NCI-H69 (cell line): ENCODE measurements at regions not wholly inside any gene's neighbourhood (a gene's known extent, or its start where the extent isn't known, plus 50 kb on each side); places are given as distances from the start of the nearest gene placed in this dataset.
"Not testable (repeated sequence)": the region's sequence is repeated elsewhere in the genome, so short reads cannot be mapped to it uniquely, and the experiment has no call there.

Experiments used
- DNase-seq: peaks from one replicate; lab custom pipeline; 2025; lab: John Stamatoyannopoulos, UW

DNA sequence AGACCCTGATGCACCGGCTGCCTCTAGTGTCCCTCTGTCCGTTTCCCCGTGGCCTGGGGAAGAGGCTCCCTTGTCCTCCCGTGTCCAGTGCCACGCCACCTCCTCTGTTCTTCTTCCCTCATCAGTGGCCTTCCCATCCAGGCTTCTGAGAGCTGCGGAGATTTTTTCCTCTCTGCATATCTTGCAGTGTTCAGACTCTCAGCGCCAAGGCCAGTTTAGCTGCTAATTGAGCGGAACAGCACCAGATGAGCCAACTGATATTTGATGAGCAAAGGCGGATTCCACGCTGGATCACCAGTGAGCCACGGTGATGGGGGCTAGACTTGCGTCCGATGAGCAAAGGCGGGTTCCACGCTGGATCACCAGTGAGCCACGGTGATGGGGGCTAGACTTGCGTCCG lies 257.6 kb downstream of the FOXL1 start:
- DNase-seq: no peak

DNA sequence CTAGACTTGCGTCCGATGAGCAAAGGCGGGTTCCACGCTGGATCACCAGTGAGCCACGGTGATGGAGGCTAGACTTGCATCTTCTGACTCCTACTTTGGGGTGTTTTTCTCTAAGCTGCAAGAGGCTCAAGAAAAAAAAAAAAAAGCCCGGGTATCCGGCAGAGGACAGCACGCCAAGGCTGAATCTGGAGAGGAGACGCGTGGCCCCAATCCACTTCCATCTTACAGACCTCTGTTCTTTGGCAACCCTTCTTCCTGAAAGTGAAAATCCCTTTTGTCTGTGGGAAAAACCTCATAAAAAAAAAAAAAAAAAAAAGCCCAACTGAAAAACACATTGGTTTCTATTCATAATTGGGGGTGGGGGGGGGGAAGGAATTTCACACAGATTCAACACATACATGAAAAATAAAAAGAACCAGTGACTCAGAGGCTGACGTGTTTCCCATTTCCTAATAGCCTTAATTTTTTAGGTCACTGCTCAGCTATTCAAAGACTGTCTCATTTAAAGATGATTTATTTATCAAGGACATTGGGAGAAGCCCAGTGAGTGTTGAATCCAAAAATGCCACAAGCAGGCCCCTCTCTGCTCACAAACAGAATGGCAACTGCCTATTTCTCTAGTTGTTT lies 258.3 kb downstream of the FOXL1 start:
- DNase-seq: no peak

DNA sequence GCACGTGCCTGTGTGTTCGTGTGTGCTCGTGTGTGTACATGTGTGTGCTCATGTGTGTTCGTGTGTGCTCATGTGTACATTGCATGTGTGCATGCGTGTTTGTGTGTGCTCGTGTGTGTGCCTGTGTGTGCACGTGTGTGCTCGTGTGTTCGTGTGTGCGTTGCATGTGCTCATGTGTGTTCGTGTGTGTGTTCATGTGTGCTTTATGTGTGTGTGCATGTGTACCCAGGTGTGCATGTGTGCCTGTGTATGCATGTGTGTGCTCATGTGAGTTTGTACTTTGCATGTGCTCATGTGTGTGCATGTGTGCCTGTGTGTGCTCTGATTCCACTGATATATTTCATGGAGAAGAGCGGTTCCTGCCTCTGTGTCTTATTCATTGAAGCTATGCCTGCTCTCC lies 265.5 kb downstream of the FOXL1 start:
- no peak for DNase-seq

DNA sequence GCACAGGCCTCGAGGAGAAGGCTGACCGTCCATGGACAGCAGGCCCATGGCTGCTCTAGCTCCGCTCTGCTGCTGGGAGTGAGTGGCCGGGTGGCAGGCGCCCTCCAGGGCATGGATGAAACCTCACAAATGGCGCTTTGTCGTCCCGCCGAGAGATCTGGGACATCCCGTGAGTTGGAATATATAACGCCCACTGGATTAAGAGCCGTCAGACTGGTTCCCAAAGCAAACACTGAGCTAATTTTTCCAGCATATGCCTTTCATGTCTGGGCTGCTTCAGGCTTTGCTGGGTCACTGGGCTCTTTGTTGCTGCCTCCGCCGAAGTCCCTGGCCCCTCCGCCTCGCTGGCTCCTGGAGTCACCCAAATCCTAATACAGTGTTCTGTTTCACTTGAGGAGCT lies 266.3 kb downstream of the FOXL1 start:
- no peak for DNase-seq

DNA sequence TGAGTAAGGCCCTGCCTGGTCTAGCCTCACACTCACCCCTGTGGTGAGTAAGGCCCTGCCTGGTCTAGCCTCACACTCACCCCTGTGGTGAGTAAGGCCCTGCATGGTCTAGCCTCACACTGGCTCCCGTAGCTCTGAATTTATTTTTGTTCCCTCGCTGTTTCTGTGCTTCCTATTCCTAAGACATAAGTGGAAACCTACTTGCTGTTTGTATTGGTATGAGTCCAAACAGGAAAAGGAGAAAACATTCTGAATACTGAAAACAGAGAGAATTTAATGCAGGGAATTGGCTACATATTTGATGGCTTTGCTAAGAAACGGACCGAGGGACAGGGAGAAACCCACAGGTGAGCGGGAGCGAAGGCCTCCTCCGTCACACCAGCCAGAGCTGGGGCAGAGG lies 267.8 kb downstream of the FOXL1 start:
- no peak for DNase-seq

DNA sequence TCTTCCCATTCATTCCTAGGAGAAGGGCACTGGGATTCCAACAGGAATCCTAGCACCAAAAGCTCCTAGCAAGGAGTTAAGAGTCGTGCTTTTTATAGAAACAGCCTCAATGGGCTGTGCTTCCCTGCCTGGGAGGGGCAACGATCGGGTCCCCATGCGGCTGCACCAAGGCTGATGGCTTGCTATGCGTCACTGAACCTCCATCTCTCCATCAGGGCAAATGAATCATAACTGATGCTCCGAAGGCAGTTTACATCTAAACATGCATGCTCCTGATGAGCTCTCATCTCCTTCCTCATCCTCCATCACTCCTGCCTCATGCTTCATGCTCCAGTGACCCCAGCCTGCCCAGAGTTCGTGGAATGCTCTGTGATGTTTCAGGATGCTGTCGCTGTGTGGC lies 270.5 kb downstream of the FOXL1 start:
- no peak for DNase-seq

DNA sequence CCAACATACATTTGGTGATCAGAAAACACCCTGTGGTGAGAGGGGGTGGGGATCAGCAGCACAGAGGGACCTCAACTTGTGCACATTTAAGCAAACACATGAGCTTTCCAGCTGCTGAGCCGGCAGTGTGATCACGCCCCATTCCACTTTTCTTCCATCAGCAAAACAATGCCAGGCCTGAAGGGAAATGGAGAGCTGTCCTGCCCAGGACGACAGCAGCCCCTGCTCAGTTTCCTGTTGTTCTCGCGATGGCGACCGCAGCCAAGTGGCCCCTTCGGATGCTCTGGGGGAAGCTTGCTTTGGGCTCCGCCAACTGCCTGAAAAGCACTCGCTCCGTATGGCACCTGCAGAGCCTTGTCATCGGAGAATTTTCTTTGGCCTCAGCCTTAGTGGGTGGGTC lies 272.3 kb downstream of the FOXL1 start:
- no peak for DNase-seq

DNA sequence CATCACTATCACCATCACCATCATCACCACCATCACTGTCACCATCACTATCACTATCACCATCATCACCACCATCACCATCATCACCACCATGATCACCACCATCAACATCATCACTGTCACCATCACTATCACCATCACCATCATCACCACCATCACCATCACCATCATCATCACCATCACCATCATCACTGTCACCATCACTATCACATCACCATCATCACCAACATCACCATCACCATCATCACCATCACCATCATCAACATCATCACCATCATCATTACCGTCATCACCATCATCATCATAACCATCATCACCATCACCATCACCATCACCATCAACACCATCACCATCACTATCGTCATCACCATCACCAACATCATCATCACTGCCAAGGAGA lies 273.8 kb downstream of the FOXL1 start:
- DNase-seq: no peak

DNA sequence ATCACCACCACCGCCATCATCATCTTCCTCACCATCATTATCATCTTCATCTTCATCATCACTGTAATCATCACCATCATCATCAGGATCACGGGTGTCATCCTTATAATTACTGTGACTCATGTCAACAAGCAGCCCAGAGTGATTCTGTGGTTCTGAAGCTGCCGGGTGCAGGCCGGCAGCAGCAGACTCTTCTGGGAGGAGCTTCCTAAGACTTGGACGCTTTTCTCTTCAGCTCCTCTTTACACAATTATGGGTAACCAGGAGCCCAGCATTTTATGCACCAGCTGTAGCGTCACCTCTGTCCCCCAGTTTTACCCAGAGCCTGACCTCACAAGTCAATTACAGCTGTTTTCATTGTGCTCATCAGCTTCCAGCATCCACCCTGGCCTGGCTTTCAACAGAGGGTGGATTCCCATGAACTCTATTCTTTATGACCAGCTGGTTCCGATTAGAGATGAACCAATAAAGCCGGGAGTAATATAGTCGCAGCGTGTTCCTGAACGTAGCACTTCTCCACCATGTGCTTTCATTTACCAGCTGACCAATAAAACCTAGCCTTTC lies 275.8 kb downstream of the FOXL1 start:
- no peak for DNase-seq

DNA sequence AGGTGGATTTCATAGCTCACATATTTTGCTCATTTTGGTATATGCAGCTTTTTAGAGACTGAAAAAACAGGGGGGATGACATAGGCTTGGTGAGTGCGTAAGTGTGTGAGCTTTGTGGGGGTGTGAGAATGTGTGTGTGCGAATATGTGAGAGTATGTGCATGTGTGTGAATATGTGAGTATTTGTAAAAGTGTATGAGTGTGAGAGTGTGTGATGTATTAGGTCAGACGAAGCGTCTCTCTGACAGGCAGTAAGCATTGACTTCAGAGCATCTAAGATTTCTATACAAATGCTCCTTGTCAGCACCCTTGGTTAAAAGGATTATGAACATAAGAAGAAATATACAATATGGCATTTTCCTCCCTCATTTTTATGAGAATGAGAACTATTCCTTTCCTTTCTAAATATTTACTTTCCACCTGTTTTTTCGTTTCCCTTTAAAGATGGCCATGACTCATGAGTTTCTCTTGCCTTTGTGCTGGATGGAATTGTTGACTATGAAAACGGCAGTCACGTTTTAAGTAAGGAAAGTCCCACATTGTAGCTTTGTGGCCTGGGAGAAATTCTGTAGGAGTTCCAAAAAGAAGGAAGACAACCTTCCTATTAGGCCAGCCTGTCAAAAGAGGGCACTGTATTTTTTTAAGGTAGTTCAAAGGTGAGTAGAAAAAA lies 276.4 kb downstream of the FOXL1 start:
- DNase-seq: no peak

DNA sequence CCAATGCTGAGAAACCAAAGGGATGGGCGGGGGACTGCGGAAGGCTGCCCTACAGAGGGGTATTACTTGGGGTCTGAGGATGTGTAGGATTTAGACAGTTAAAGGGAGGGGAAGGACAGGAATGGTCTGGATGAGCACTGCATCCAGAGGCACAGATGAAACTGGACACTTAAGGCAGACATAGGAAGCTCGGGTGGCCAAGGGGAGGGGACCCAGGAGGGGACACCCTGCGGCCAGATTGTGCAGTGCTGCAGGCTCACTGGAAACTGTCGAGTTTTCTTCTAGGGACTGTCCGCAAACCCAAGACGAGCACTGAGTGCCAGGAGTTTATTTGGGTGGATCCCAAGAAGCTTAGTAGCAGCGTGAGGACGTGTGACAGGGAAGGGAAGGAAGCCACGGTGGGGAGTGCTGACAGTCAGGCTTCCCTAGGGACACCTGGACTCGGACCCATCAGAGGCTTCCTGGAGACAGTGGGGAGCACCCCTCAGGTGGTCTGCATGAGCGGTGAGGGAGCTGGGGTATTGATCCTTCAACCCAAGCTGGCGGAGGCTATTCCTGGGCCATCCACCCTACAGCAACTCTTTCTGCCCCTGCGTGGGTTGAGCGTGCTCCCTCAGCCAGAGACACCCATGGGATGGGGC lies 278.7 kb downstream of the FOXL1 start:
- no peak for DNase-seq

DNA sequence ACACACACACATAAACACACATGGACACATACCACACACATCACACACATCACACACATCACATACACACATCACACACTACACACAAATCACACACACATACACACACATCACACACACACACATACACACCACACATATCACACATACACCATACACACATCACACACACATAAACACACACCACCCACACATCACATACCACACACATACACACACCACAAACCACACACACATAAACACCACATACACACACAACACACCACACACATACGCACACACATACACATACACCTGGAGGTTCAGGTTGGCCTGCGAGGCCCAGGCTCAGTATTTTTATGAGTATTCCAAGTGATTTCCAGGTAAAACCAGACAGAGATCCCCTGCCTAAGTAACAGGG lies 279.5 kb downstream of the FOXL1 start:
- DNase-seq: no peak

DNA sequence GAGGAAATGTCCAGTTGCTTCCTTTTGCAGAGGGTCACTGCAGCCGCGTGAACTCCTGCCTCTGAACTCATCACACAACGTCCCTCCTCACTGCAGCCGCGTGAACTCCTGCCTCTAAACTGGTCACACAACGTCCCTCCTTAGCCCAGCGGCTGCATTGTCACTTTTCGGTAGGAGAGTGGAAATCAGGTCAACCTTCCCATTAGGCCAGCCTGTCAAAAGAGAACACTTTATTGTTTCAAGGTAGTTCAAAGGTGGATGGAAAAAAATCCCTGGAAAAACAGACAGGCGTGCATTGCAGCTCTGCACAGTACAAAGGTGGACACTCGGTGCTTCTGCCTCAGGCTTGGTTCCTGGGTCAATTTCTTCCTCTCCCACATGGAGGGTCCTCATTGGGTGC lies 280.2 kb downstream of the FOXL1 start:
- no peak for DNase-seq

DNA sequence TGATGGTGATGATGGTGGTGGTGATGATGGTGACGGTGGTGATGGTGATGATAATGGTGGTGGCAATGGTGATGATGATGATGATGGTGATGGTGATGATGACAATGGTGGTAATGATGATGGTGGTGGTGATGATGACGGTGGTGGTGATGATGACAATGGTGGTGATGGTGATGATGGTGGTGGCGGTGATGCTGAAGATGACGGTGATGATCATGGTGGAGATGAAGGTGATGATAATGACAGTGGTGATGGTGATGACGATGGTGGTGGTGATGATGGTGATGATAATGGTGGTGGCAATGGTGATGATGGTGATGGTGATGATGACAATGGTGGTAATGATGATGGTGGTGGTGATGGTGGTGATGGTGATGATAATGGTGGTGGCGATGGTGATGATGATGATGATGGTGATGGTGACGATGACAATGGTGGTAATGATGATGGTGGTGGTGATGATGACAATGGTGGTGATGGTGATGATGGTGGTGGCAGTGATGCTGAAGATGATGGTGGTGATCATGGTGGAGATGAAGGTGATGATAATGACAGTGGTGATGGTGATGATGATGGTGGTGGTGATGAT lies 283.0 kb downstream of the FOXL1 start:
- not testable (repeated sequence) for DNase-seq

DNA sequence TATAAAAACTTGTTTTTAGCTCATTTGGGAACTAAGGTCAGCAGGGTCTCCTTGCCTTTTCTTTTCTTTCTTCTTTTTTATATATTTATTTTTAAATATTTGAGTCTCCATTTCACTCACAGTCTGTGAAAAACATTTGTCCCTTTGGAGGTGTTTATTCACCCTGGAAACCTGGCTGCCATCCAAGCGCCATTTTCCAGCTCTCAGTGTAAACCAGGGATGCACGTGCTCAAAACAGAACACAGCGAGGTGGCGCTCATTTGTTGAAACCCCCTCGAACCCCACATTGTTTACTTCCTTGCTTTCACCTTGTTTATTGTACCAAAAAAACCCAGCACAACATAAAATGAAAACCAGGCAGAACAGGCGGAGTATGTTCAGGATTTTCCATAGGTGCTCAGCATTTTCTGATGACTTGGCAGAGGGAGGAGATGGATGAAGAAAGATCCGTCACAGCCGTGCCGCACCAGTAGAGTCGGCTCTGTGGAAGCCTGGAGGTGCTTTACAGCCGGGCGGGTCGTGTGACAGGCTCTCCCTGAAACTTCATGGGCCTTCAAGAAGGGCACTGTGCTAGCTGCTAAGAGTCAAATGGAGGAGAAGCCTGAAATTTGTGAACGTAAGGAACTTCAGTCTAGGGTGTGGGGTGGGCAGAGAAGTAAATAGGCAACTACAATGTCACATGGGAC lies 284.4 kb downstream of the FOXL1 start:
- DNase-seq: no peak

DNA sequence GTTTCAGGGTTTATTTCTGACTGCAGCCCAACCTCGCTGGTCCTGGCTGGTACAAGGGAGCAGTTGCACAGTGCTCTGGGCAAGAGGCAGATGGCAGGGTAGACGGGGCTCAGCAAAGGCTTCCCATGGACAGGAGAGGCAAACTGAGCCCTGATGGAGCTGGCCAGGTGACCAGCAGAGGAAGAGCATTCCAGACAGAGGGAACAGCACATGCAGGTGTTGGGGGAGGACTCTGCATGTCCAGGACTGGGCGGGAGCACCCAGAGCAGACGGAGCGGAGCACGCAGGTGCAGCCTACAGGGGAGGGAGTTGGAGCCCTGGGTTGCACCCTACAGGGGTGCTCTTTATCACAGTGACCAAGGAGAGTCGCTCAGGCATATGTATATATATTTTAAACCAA lies 285.3 kb downstream of the FOXL1 start:
- DNase-seq: no peak

DNA sequence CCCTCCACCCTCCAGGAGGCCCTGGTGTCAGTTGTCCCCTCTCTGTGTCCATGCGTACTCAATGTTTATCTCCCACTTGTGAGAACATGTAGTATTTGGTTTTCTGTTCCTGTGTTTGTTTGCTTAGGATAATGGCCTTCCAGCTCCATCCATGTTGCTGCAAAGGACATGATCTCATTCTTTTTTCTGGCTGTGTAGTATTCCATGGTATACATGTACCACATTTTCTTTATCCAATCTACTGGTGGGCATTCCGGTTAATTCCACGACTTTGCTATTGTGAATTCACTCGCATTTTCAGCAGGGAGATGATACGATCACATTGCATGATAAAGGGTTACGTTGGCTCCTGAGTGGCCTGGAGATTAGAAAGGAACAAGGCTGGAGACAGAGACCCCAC lies 286.2 kb downstream of the FOXL1 start:
- DNase-seq: no peak

DNA sequence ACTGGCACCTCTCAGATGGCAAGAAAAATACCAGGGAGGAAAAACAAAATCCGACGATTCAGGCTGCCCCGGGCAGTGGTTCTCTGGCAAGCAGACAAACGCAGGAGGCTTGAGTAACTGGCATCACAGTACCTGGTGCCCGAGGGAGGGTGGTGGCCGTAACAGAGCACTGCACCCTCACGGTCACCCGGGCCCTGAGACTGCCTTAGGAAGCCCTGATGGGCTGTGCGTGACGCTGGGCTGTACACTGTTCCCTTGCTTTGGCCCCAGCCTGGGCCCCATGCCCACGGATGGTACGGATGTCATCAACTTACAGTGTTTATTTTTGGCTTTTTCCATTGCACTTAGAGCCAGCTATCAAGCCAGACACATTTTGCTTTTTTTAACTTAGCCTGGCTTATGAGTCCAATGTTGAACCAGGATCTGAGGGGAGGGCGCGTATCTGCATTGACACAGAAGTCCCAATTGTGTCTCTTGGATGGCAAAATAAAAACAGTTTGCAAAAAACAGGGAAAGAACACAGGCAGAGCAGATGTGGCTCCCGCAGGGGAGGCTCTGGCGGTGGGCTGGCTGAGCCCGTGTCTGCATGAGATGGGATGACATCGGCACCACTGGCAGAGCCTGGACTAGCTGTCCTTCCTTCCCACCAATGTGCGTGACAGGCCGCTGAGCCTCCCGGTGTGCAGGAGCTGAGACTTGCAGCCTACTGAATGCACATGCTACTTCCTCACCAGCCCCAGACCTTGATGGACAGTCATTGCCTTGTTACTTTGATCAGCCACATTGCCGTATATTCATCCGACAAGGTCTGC lies 287.7 kb downstream of the FOXL1 start:
- no peak for DNase-seq

DNA sequence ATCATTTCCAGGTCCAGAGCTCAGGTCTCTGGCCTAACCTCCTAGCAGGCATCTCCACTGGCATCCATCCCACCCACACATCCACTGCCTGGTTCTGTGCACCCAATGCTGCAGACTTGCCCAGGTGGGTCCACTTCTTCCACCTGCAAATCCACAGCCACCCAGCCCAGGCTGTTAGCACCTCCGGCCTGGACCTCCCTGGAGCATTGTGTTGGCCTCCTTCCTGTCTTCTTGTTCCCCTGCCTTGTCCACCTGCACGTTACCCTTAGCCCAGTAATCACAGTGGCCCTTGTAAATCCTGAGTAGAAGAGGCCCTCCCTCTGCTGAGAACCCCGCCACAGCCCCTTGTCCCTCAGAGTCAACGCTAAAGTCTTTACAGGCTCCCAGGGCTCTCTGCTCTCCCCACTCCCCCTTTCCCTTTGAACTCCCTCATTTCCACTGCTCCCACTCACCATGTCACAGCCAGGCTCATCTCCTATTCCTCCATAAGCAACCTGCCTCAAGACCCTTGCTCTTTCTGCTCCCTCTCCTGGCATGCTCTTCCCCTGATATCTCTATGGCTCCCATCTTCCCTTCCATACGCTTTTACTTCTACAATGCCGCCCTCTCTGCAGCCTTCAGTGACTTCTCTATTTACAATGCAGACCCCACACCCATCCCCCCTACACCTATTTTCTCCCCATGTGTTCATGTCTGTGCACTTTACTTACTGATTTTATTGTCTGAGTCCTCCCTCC lies 288.8 kb downstream of the FOXL1 start:
- DNase-seq: no peak

DNA sequence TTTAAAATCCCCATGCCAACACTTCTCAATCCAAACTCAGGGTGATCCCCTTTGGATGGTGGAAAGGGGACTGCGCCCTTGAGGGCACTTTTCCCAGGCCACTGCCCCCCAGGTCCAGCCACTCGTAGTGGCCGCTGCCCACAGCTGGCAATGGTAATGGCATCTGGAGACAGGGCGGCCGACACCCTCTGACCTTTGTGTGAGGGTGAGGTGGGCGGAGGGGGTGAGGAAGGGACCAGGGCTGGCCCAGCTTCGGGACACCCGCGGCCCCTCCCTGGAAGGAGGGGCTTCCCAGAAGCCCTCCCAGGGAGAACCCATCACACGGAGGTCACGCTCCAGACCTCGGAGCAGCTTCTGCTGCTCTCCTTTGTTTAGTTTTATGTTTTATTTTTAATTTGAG lies 289.7 kb downstream of the FOXL1 start:
- DNase-seq: no peak

DNA sequence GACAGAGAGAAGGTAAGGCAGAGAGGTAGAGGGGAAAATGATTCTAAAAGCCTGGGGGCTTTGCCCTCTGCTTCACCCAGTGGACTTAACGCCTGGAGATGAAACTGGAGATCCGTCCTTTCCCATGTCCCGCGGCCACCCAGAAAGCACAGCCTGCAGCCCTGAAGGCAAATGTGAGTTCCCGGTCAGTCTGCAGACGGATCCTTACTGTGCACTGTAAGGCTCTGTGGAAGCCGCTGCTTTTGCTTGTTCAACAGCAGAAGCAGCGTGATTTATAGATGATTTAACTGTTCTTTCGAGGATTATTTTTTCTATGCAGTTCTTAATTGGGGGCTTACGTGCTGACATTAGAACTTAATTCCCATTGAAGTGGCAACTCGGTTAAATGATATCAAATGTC lies 290.4 kb downstream of the FOXL1 start:
- DNase-seq: no peak
